ENCODE measurements at regions not wholly inside any gene's neighbourhood (a gene's known extent, or its start where the extent isn't known, plus 50 kb on each side); places are given as distances from the start of the nearest gene placed in this dataset.

- TF ChIP-seq, protein P1, sequence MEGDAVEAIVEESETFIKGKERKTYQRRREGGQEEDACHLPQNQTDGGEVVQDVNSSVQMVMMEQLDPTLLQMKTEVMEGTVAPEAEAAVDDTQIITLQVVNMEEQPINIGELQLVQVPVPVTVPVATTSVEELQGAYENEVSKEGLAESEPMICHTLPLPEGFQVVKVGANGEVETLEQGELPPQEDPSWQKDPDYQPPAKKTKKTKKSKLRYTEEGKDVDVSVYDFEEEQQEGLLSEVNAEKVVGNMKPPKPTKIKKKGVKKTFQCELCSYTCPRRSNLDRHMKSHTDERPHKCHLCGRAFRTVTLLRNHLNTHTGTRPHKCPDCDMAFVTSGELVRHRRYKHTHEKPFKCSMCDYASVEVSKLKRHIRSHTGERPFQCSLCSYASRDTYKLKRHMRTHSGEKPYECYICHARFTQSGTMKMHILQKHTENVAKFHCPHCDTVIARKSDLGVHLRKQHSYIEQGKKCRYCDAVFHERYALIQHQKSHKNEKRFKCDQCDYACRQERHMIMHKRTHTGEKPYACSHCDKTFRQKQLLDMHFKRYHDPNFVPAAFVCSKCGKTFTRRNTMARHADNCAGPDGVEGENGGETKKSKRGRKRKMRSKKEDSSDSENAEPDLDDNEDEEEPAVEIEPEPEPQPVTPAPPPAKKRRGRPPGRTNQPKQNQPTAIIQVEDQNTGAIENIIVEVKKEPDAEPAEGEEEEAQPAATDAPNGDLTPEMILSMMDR (IDR thresholded peaks at IDR 0.05) = no peak
- TF ChIP-seq POLR2A (IDR thresholded peaks at IDR 0.05) = no peak
- no peak for TF ChIP-seq POLR2AphosphoS5 (IDR thresholded peaks at IDR 0.05; ENCODE audit: insufficient read depth in 1 of 2, low read depth in 1 of 2)
Measured at GRCh38 chr3:118811236-118811732, 223.4 kb downstream of the IGSF11 start.
